ENCODE measurements at regions not wholly inside any gene's neighbourhood (a gene's known extent, or its start where the extent isn't known, plus 50 kb on each side); places are given as distances from the start of the nearest gene placed in this dataset.

DNA sequence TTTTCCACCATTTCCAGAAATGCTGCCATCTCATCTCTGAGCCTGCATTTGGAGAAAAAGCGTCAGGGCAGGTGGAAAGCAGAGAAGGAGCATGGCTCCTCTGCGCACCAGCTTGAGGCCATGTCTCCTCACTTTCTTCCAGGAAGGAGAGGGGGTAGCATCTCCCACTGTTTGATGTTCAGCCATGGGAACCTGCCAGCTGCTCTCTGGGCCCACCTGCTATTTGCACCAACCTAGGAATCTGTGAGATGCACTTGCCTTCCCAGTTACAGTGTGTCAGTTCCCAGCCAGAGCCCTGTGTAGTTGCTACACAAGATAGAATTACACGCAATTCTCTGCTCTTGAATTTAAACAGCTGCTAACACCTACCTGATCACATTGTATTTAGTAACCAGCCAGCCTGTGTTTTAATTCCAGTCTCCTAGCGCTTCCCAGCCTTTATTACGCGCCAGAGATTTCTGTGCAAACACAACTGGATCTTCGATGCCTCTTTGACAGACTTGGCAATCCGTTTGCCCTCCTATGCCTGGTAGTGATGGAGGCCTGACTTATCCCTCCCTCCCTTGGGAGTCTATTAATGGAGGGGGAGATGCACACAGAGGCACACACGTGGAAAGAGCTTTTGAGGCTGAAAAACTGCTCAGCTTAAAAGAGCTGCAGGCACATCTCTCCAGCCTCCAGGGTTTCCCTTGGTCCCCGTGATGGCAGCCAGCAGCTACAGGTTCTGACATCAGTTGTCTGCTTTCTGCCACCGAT, 98.1 kb upstream of the SEC14L1 start:
- no peak for TF ChIP-seq POLR2A (IDR thresholded peaks at IDR 0.05)
- TF ChIP-seq, protein P1, sequence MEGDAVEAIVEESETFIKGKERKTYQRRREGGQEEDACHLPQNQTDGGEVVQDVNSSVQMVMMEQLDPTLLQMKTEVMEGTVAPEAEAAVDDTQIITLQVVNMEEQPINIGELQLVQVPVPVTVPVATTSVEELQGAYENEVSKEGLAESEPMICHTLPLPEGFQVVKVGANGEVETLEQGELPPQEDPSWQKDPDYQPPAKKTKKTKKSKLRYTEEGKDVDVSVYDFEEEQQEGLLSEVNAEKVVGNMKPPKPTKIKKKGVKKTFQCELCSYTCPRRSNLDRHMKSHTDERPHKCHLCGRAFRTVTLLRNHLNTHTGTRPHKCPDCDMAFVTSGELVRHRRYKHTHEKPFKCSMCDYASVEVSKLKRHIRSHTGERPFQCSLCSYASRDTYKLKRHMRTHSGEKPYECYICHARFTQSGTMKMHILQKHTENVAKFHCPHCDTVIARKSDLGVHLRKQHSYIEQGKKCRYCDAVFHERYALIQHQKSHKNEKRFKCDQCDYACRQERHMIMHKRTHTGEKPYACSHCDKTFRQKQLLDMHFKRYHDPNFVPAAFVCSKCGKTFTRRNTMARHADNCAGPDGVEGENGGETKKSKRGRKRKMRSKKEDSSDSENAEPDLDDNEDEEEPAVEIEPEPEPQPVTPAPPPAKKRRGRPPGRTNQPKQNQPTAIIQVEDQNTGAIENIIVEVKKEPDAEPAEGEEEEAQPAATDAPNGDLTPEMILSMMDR (IDR thresholded peaks at IDR 0.05), result no peak

All from testis (tissue), 2 donors.